ENCODE measurements at regions not wholly inside any gene's neighbourhood (a gene's known extent, or its start where the extent isn't known, plus 50 kb on each side); places are given as distances from the start of the nearest gene placed in this dataset.
"Not testable (repeated sequence)": the region's sequence is repeated elsewhere in the genome, so short reads cannot be mapped to it uniquely, and the experiment has no call there.

DNA sequence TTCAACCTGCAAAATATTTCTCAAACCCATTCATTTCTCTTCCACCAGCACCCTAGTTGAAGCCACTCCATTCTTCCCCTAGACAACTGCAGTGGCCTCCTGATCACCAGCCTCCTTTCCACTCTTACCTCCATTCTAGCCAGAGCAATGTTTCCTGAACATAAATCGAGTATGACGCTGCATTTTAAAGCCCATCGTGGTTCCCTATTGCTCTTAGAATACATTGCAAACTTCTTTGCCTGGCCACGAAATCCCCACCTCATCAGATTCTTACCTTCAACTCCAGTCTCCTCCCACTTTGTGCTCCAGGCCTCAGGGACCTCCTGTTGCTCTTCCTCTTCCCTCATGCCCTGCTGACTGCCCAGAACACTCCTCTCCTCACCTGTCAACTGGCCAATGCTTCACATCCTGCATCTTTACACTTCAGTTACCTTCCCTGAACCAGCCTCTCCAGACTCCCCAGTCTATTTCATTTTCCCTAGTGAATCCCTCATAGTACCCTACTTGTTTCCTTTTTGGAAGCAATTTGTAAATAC is 176.5 kb upstream of the CTAGE1 start:
- Histone ChIP-seq H3K79me2 (replicated peaks; ENCODE audit: insufficient read depth, low read length) (no peaks in the 10 kb centered on the region), H3K4me3 (ENCODE audit: low read length) (no peak overlapping the region), H3K9me3 (ENCODE audit: low read length) (no peaks in the 10 kb centered on the region), H4K20me1 (ENCODE audit: insufficient read depth) (no peaks in the 10 kb centered on the region), H3F3A (ENCODE audit: insufficient read depth, low read length, poor library complexity, severe bottlenecking) (no peaks in the 10 kb centered on the region), H2AFZ (ENCODE audit: low read depth, low read length) (no peak overlapping the region), H3K27ac (ENCODE audit: low read length) (no peak overlapping the region), H3K36me3 (ENCODE audit: insufficient read depth, low read length) (no peaks in the 10 kb centered on the region), H3K27me3 (ENCODE audit: insufficient read depth, low read depth, low read length) (no peaks in the 10 kb centered on the region), H3K4me2 (ENCODE audit: low read length) (no peak overlapping the region), H3K9me2 (ENCODE audit: insufficient read depth, low read length) (no peaks in the 10 kb centered on the region), H3K9ac (ENCODE audit: low read length) (no peak overlapping the region)
- TF ChIP-seq MXI1 (conservative IDR thresholded peaks at IDR 0.05; ENCODE audit: poor library complexity, severe bottlenecking) (no peak), EP300 (conservative IDR thresholded peaks at IDR 0.05; ENCODE audit: poor library complexity, severe bottlenecking) (no peak), REST (IDR thresholded peaks at IDR 0.05; ENCODE audit: borderline replicate concordance) (no peak), POLR2AphosphoS5 (IDR thresholded peaks at IDR 0.05) (no peak), EZH2 (IDR thresholded peaks at IDR 0.05; ENCODE audit: borderline replicate concordance, insufficient read depth, low read length, poor library complexity, severe bottlenecking) (no peak), TAF1 (IDR thresholded peaks at IDR 0.05; ENCODE audit: low read depth) (no peak)

GRCh38 chr18:22601481-22601880 is 183.8 kb upstream of the CTAGE1 start:
- H3K9me2 ChIP-seq (ENCODE audit: insufficient read depth, low read length) = no peaks in the 10 kb centered on the region

GRCh38 chr18:22602456-22602855 is 184.7 kb upstream of the CTAGE1 start:
- H3K9me3 ChIP-seq (ENCODE audit: low read length); H3K4me2 ChIP-seq (ENCODE audit: low read length); H3K9me2 ChIP-seq (ENCODE audit: insufficient read depth, low read length); H3K27ac ChIP-seq (ENCODE audit: low read length); H3K27me3 ChIP-seq (ENCODE audit: insufficient read depth, low read depth, low read length); H4K20me1 ChIP-seq (ENCODE audit: insufficient read depth); H3K4me3 ChIP-seq (ENCODE audit: low read length); H3K9ac ChIP-seq (ENCODE audit: low read length); H3K79me2 ChIP-seq (replicated peaks; ENCODE audit: insufficient read depth, low read length); H3F3A ChIP-seq (ENCODE audit: insufficient read depth, low read length, poor library complexity, severe bottlenecking); H2AFZ ChIP-seq (ENCODE audit: low read depth, low read length); H3K36me3 ChIP-seq (ENCODE audit: insufficient read depth, low read length): not testable (repeated sequence)

More at GRCh38 chr18:22601481-22601880, 183.8 kb upstream of the CTAGE1 start:
- Histone ChIP-seq H3K4me3 (ENCODE audit: low read length) (no peak overlapping the region), H3K79me2 (replicated peaks; ENCODE audit: insufficient read depth, low read length) (no peaks in the 10 kb centered on the region), H3K27me3 (ENCODE audit: insufficient read depth, low read depth, low read length) (no peaks in the 10 kb centered on the region), H4K20me1 (ENCODE audit: insufficient read depth) (no peaks in the 10 kb centered on the region), H3K27ac (ENCODE audit: low read length) (no peak overlapping the region), H2AFZ (ENCODE audit: low read depth, low read length) (no peak overlapping the region), H3K9ac (ENCODE audit: low read length) (no peak overlapping the region), H3F3A (ENCODE audit: insufficient read depth, low read length, poor library complexity, severe bottlenecking) (no peaks in the 10 kb centered on the region), H3K4me2 (ENCODE audit: low read length) (no peak overlapping the region), H3K36me3 (ENCODE audit: insufficient read depth, low read length) (no peaks in the 10 kb centered on the region), H3K9me3 (ENCODE audit: low read length) (no peaks in the 10 kb centered on the region)
- TF ChIP-seq MXI1 (conservative IDR thresholded peaks at IDR 0.05; ENCODE audit: poor library complexity, severe bottlenecking) (no peak), EZH2 (IDR thresholded peaks at IDR 0.05; ENCODE audit: borderline replicate concordance, insufficient read depth, low read length, poor library complexity, severe bottlenecking) (no peak), RAD21 (conservative IDR thresholded peaks at IDR 0.05) (no peak), REST (IDR thresholded peaks at IDR 0.05; ENCODE audit: borderline replicate concordance) (no peak), POLR2AphosphoS5 (IDR thresholded peaks at IDR 0.05) (no peak), TAF1 (IDR thresholded peaks at IDR 0.05; ENCODE audit: low read depth) (no peak), EP300 (conservative IDR thresholded peaks at IDR 0.05; ENCODE audit: poor library complexity, severe bottlenecking) (no peak), SMC3 (conservative IDR thresholded peaks at IDR 0.05; ENCODE audit: poor library complexity) (no peak)
- TF ChIP-seq, protein P1, sequence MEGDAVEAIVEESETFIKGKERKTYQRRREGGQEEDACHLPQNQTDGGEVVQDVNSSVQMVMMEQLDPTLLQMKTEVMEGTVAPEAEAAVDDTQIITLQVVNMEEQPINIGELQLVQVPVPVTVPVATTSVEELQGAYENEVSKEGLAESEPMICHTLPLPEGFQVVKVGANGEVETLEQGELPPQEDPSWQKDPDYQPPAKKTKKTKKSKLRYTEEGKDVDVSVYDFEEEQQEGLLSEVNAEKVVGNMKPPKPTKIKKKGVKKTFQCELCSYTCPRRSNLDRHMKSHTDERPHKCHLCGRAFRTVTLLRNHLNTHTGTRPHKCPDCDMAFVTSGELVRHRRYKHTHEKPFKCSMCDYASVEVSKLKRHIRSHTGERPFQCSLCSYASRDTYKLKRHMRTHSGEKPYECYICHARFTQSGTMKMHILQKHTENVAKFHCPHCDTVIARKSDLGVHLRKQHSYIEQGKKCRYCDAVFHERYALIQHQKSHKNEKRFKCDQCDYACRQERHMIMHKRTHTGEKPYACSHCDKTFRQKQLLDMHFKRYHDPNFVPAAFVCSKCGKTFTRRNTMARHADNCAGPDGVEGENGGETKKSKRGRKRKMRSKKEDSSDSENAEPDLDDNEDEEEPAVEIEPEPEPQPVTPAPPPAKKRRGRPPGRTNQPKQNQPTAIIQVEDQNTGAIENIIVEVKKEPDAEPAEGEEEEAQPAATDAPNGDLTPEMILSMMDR (IDR thresholded peaks at IDR 0.05; ENCODE audit: poor library complexity, severe bottlenecking) = no peak

Measured in neural cell (in vitro differentiated cells).